ENCODE measurements at regions not wholly inside any gene's neighbourhood (a gene's known extent, or its start where the extent isn't known, plus 50 kb on each side); places are given as distances from the start of the nearest gene placed in this dataset.
"Not testable (repeated sequence)": the region's sequence is repeated elsewhere in the genome, so short reads cannot be mapped to it uniquely, and the experiment has no call there.

DNA sequence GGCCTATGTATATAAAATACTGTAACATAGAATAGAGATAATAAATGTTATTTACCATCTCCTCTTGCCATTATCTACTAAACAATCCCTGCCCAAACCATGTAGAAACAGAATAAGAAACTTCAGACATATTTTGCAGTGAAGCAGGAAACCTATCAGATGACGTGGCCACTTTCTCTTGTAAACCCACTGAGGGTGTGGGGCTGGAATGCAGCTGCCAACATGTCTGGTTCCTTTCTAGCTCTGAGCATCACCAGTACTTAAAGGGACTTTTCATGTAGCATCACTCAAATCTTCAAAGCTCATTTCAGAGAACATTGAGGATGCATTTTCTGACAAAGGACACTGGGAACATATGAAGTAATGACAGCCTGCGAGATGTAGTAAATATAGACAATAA, 251.8 kb downstream of the LPIN1 start:
- no peak for DNase-seq

GRCh38 chr2:11998626-11999378, 252.4 kb downstream of the LPIN1 start:
- no peak for DNase-seq

- no peak for DNase-seq
Measured at GRCh38 chr2:12001621-12002020, 255.2 kb downstream of the LPIN1 start.

DNA sequence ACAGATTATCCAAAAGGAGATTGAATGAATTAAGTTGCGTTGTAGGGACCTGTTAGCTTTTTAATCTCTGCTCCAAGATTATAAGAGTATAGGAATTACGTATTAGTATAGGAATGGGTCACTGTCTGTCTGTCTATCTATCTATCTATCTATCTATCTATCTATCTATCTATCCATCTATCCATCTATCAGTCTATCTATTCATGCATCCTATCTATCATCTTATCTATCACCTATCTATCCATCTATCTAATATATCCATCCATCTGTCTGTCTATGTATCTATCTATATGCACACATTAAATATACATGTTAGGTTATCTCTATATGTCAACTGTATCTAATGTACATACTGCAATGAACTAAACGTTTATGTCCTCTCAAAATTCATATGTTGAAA, 255.8 kb downstream of the LPIN1 start:
- no peak for DNase-seq

DNA sequence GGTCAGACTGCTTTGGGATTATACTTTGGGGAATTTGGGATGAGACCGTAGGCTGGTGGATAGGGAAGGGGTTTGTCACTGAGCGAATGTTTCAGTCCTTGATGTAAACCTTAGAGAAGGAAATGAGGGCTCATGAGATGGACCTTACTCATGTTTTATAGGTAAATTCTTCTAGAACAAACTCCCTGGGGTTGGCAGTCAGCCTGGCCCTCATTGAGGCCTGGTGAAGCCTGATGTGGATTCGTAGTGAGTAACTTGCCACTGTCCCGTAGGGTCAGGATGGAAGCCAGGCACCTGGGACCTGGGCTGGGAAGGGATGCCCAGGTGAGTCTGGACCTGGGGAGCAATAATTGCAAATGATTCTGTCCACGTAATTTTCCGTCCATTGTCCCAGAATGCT, 258.3 kb downstream of the LPIN1 start:
- DNase-seq = no peak

GRCh38 chr2:12005886-12006681, 259.7 kb downstream of the LPIN1 start:
- no peak for DNase-seq

- DNase-seq = no peak
Measured at GRCh38 chr2:12006850-12007249, 260.4 kb downstream of the LPIN1 start.

DNA sequence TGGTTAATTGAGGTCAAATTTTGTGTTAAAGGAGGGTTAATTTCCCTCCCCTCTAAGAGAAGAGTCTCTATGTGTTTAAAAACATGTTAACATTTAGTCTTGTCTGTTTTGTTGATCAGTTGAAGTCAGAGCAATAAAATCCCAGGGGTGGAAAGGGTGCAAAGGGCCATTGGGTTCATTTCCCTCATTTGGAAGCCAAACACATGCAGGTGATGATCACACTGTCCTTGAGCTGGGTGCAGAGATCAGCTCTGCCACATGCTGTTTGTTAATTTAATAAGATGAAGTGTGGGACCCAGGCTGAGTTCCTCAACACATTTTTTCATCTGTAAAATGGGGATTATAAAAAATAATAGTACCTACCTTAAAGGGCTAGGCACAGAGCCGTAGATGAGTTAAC, 260.9 kb downstream of the LPIN1 start:
- DNase-seq = no peak

GRCh38 chr2:12008425-12009061, 262.1 kb downstream of the LPIN1 start:
- DNase-seq = no peak

DNA sequence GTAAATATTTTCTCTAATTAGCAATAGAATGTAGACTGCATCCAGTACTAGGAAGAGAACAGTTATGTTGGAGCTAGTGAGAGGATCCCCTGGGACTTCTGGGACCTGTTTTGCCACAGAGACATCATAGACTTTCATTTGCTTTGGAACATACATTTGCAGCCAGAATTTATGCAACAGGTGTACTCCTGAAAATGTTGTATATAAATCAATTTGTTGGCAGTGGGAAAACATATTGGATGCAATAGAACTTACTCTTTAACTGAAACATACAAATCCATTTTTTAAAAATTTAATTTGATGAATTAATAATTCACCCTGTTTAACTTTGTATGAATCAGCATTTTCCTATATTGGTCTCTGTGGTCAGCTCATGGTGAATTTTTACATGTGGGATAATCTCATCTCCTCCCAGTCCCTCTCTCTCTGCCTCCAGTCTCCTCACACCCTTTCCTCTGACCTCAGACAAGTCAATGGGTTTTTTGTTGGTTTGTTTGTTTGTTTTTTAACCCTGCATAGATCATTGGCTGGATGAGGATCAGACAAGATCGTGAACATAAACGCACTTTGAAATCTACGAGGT, 263.0 kb downstream of the LPIN1 start:
- no peak for DNase-seq

DNA sequence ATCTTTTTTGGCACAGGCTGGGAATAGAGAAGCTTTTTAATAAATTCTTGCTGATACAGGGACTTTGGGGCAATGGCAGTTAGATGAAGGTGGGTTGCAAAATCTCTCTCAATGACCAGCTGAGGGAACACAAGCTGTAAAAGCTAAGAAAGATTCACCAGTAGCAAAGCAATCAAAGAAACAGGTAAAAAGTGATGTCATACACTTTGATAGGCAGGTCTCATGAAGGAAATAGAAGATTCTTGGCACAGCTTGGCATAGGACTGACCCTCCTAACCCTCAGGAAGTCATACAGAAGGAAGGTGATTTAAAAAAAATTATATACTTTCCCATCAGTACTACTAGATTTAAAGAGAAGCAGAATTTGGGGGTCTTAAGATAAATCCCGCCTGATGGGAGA, 263.6 kb downstream of the LPIN1 start:
- no peak for DNase-seq

DNA sequence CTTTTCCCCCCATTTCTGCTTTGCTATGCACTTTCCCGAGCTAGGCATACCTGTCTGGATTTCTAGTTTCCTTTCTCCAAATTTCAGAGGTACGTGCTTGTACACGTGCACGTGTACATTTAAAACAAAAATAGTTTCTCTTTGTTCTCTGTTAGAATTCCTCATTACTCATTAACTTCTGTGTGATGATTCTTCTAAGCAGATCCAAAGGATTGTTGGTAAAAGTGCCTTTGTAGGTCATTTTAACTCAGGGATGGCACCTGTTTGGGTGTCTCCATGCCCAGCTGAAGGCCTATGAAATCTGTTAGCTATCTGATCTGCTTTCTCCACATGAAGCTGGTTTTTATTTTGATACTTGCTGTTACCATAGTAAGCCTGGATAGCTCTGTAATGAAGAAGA, 264.3 kb downstream of the LPIN1 start:
- no peak for DNase-seq

GRCh38 chr2:12014088-12014960, 267.9 kb downstream of the LPIN1 start:
- no peak for DNase-seq

GRCh38 chr2:12017499-12018157, 271.2 kb downstream of the LPIN1 start:
- DNase-seq = no peak

- not testable (repeated sequence) for DNase-seq
Measured at GRCh38 chr2:12018726-12019125, 272.3 kb downstream of the LPIN1 start.

DNA sequence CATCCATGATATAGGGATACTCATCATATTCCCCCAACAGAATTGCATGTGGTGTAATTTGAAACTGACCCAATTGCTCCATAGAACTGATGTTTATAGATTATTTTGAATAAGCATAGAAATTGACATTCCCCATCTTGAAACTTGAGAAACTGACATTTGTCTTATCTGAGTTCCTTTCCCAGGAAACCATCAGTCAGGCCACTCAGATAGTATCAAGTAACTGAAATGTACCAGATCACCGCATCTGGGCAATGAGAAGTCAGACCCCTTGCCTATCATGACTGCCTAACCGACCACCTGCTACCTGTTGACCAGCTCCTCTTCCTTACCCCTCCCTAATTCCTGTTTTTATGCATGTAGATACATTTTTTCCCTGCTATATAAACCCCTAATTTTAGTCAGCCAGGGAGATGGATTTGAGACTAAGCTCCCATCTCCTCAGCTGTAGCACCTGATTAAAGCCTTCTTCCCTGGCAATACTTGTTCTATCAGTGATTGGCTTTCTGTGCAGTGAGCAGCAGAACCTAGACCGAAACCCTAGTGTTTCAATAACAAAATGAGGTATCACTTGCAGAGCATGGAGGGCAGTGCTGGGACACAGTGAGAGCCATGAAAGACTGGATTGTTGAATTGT, 274.5 kb downstream of the LPIN1 start:
- no peak for DNase-seq

- DNase-seq = not testable (repeated sequence)
Measured at GRCh38 chr2:12024197-12024907, 277.9 kb downstream of the LPIN1 start.

- DNase-seq = no peak
Measured at GRCh38 chr2:12027136-12027535, 280.7 kb downstream of the LPIN1 start.

GRCh38 chr2:12031866-12032265, 285.4 kb downstream of the LPIN1 start:
- no peak for DNase-seq

- no peak for DNase-seq
Measured at GRCh38 chr2:12032398-12032797, 286.0 kb downstream of the LPIN1 start.

DNA sequence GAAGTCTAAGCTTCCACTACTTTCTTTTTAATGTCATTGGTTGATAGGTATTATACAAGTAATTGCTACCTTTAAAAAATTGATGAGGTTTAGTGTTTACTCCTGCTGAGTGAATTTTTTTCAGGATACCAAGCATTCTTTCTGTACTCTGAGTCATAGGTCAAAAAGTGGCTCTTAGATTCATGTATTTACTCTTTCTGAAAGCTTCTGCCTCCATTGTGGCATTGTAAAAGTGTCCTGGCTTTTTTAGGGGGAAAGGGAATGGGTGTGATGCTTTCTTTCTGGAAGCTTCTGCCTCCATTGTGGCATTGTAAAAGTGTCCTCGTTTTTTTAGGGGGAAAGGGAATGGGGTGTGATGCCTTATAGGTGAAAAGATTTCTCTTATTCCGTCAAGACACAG, 286.5 kb downstream of the LPIN1 start:
- DNase-seq = no peak

Measured in NCI-H748 treated with DMSO at 0.1 percent for 48 hours (cell line).